ENCODE measurements at regions not wholly inside any gene's neighbourhood (a gene's known extent, or its start where the extent isn't known, plus 50 kb on each side); places are given as distances from the start of the nearest gene placed in this dataset.

DNA sequence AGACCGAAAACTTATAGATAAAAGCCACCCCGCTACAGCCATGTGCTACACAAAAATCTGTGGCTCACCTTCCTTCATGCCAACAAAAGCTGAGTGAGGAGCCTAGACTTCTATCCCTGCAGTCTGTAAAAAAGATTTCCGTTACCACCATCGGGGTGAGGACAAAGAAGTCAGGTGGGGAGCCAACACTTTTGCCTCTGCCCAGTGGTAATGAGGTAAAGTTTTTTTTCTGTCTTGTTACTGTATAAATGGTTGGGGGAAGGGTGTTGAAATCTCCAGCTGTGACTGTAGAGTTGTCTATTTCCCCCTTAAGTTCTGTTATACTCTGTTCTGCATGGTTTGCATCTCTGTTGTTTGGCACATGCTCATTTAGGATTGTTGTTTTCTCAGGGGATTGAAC is 707.8 kb downstream of the FLRT2 start:
- DNase-seq (ENCODE audit: low spot score): no peak
- TF ChIP-seq, protein P1, sequence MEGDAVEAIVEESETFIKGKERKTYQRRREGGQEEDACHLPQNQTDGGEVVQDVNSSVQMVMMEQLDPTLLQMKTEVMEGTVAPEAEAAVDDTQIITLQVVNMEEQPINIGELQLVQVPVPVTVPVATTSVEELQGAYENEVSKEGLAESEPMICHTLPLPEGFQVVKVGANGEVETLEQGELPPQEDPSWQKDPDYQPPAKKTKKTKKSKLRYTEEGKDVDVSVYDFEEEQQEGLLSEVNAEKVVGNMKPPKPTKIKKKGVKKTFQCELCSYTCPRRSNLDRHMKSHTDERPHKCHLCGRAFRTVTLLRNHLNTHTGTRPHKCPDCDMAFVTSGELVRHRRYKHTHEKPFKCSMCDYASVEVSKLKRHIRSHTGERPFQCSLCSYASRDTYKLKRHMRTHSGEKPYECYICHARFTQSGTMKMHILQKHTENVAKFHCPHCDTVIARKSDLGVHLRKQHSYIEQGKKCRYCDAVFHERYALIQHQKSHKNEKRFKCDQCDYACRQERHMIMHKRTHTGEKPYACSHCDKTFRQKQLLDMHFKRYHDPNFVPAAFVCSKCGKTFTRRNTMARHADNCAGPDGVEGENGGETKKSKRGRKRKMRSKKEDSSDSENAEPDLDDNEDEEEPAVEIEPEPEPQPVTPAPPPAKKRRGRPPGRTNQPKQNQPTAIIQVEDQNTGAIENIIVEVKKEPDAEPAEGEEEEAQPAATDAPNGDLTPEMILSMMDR (IDR thresholded peaks at IDR 0.05; ENCODE audit: extremely low read depth, missing control alignments): no peak

DNA sequence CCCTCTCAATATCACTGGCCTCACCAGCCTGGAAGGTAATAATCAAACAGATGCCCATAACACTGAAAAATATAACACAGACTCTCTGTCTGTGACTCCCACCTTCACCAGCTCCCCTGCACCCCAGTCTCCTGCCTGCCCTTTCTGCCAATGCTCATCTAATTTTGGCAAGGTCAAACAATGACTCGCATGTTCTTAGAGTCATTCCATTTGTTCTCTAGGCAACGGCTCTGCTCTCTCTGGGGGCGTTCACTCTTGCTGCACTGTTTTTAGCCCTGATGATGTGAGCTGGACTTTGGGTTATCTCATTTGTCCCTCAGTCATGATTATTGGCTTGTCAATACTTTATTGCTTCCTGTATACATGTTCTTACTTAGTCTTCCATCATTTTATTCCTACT is 691.8 kb downstream of the FLRT2 start:
- TF ChIP-seq, protein P1 (IDR thresholded peaks at IDR 0.05; ENCODE audit: extremely low read depth, missing control alignments): no peak
- DNase-seq (ENCODE audit: low spot score): no peak

DNA sequence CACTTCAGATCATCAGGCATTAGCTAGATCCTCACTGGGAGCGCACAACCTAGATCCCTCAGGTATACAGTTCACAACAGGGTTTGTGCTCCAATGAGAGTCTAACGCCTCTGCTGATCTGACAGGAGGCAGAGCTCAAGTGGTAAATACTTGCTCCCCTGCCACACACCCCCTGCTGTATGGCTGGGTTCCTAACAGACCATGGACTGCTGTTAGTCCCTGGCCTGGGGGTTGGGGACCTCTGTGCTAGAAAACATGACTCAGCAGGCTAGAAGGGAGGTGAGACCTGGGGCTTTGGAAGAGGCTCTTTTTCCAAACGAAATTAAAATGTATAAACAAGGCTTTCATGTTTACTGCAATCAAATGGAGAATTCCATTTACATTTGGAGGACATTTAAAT is 691.1 kb downstream of the FLRT2 start:
- TF ChIP-seq, protein P1 (IDR thresholded peaks at IDR 0.05; ENCODE audit: extremely low read depth, missing control alignments): no peak
- no peak for DNase-seq (ENCODE audit: low spot score)

DNA sequence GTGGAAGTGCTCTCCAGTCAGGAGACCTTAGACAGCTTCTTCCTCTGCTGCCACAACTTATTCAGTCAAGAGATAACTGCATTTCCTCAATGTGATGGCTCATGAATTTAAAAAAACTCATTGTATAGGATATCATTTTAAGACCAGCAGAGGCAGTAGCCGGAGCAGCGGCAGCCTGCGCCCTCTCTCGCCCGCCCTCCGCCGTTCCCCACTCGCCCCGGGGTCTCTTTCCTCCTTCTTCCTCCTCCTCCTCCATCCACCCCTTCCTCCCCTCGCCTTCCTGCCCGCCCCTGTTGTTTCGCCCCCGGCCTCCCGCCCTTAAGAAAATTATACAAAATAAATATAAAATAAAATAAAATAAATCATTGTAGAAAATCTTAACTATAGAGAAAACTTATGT is 687.6 kb downstream of the FLRT2 start:
- DNase-seq (ENCODE audit: low spot score): no peak
- TF ChIP-seq, protein P1 (IDR thresholded peaks at IDR 0.05; ENCODE audit: extremely low read depth, missing control alignments): no peak

DNA sequence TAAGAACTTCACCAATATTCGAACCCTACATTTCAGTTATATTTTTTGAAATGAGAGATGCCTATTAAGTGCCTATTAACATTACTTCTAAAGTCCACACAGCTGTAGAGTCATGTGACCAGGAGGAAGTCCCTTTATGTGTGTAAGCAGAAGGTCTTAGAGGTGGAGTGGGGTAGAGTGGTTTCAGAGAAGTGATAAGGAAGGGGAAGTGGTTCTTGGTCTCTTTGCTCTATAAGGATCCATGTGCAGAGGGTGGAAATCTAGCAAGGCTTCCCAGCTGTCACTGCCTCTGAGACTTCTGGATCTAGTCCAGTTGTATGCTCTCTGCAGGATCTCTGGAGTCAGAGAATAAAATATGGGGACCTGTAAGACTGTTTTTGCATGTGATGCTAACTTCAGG is 673.9 kb downstream of the FLRT2 start:
- no peak for DNase-seq (ENCODE audit: low spot score)

DNA sequence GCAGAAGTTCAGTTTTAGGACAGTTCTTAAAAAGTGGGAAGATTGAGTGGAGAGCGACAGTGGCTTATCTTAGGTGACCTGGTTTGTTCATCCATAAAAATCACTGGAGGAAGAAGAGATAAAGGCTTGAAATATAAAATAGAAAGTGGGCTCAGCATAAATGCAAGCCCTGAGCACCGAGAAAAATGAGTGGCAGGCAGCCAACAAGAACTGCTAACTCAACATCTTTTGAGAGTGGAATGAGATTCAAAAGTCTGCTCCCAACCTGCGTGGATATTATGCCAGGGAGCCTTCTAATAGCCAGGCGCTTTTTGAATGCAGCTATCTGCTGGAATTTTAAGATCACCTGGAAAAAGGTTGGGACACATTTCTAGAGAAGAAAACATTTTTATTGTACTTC is 666.5 kb downstream of the FLRT2 start:
- no peak for DNase-seq (ENCODE audit: low spot score)
- TF ChIP-seq, protein P1 (IDR thresholded peaks at IDR 0.05; ENCODE audit: extremely low read depth, missing control alignments): no peak

More for the DNA sequence above, 673.9 kb downstream of the FLRT2 start:
- TF ChIP-seq, protein P1 (IDR thresholded peaks at IDR 0.05; ENCODE audit: extremely low read depth, missing control alignments): no peak

DNA sequence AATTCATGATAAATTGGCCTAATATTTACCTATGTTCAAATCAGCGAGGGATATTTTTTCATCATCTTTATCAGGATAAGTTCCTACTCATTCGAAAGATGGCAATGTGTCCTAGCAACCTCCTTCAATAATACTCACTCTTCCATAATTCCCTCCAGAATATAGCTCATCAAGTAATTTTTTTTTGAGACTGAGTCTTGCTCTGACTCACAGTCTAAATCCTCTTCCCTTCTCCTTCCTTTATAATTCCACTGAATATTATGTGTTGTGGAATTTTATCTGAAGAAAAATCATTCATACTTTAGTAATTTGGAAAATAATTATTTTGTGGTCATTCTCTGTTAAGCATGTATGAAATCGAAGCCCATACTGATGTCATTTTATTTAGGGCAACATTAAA is 663.8 kb downstream of the FLRT2 start:
- TF ChIP-seq, protein P1 (IDR thresholded peaks at IDR 0.05; ENCODE audit: extremely low read depth, missing control alignments): no peak
- no peak for DNase-seq (ENCODE audit: low spot score)
